COLO829 (cell line): ENCODE measurements at regions not wholly inside any gene's neighbourhood (a gene's known extent, or its start where the extent isn't known, plus 50 kb on each side); places are given as distances from the start of the nearest gene placed in this dataset.
"Not testable (repeated sequence)": the region's sequence is repeated elsewhere in the genome, so short reads cannot be mapped to it uniquely, and the experiment has no call there.

Experiments
- DNase-seq: peaks from one replicate; pipeline ENCODE4 v3.0.0; 2012; ENCODE audit warnings: low spot score

DNA sequence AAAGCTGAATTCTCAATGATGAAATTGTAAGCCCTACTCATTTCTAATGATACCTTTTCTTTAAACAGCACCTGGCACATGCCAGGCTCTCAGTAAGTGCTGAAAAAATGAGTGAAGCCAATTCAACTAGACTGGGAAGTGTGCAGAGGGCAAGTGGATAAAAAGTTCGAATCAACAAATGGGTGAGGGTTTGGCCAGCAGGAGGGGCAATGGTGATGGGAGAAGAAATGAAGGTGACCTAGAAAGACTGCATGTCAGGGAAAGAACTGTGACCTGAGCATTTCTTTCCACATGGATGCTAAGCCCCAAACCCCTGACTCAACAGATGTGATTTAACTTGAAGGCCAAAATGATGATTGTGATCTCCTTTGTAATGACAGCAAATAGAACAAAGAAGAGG, 54.6 kb downstream of the DKK1 start:
- no peak for DNase-seq

DNA sequence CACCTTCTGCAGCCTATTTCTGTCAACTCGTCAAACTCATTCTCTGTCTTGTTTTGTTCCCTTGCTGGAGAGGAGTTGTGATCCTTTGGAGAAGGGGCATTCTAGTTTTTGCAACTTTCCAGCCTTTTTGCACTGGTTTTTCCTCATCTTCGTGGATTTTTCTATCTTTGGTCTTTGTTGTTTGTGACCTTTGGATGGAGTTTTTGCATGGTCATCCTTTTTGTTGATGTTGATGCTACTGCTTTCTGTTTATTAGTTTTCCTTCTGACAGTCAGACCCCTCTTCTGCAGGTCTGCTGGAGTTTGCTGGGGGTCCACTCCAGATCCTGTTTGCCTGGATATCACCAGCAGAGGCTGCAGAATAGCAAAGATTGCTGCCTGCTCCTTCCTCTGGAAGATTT, 60.1 kb downstream of the DKK1 start:
- not testable (repeated sequence) for DNase-seq

DNA sequence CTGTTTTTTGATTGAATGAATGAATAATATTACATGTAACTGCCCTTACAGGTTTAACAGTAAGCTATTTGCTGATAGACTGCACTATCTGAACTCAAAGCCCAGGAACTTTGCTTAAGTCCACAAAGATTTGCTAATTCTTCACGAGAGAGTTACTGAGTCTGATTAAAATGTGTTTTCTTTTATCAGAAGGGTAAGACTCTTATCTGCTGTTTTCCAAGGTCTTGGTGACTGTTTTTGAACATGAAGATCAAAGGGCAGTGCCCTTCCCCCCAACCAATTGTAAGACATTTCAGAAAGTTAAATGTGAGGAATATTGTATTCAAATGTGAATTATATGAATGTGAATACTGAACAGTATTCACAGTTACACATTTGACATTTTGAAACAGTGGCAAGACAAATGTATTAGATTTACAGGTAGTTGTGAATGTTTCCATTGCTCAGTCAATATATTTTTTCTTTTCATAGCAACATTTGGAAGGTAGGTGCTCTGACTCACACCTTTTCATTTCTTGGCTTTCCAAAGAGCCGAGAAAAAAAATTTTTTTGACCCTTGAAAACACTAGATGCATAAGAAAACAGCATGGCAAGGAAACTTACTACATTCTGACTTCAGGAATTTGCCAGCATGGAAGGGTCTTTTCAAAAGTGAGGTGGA, 62.7 kb downstream of the DKK1 start:
- DNase-seq = no peak

DNA sequence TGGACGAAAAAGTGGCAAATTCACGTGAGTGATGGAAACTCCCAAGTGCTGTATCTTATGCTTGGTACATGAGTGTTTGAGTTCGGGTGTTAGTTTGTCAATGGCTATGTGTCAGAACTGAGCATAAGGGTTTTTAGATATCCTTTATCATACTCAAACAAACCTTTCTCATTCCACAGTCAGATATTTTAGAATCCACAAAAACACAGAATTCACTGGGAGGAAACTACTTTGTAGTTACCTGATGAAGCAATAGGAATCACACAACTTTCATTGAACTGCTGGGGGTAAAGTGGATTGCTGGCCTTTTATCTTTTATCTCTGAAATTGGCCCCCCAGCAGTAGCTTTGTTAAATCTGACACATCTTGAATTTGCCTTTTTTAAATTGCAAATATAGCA, 64.0 kb downstream of the DKK1 start:
- DNase-seq = no peak

DNA sequence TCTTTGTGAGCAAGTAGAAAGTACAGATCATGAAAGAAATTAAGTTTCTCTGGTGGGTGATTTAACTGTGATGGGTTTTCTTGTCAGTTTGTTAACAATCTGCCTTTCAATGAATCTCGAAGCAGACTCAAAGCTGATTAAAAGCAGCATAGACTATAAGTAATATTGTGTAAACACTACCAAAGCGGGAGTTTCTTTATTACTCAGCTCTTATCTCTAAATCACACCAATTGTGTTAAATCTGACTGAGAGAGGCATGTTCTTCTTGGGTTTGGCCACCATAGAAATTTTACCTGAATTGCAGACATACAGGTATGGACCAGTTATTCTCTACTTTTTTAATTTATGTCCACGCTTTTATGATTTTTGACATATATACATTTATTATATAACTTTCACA, 65.2 kb downstream of the DKK1 start:
- DNase-seq = no peak

DNA sequence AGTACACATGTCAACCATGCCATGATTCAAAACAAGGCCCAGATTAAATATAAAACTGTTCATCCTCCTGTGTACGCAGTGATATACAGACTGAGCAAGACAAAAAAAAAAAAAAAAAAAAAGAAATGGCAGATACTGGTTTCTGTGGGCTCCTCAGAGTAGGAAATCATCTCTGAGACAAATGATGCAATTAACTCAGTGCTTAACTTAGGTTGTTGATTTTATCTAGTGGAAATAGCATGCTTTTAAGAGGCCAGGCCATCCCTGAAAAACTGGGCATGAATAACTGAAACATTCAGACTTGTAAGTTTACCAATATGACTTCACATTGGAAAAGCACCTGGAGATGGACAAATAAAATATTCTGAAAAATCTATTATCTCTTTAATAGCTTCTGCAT, 69.0 kb downstream of the DKK1 start:
- DNase-seq = no peak

DNA sequence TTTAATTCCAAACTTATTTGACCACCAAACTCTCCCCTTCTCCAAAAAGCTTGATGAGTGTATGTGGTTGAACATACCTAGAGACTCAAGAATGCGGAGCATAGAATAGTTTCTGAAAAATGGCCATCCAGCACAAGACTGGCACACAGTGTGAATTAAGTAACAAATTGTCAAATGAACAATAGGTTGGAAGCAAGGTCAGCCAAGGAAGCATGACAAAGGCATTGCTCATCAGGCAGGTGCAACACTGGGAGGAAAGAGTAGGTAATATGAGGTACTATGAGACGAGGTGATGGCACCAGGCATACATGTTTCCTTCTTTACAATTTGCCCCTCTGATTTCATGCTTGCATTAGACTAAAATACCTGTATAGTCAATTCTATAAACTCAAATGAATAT, 73.7 kb downstream of the DKK1 start:
- no peak for DNase-seq

DNA sequence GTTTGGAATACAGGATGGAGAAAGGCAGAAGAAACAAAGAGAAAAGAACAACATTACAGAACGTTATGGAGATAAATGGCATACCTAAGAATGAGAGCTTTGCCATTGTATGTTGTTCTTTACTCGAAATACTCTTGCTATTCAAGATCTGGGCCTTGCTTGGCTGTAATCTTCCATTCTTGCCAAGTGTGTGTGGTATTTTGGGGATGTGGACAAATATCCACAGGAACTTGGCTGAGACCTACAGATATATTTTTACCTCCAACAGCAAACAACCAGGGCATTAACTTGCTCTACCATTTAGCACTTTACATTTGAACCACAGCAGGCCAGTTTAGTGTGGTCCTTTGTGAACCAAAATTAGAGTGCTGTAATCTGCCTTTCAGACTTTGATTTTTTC, 76.3 kb downstream of the DKK1 start:
- DNase-seq = no peak

DNA sequence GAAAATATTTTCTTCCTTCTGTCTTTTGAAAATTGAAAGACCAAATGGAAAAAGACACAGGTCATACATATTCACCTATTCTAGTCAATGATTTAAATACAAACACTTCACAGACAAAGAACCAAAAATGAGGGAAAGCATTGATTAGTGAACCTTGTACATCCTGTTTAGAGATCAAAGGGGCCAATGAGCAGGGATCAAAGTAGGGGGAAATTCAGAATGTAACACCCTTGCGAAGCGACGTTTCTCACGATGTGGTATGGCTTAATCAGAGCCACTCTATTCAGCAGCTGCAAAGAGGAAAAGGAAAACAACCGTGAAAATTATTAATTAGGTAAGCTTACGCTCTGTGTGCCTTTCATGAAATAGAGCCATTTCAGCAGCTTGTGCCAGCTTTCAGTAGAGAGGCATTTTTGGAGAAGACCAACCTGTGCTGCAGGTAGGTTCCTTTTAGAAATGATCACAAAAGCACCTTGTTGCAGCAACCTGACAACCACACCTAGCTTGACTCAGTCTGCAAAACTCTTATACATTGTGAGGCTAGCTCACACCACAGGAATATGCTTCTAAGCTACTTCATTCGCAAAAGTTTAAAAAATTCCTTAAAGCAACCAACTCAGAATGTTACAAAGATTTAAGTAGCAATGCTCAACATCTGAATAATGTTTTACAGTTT, 78.0 kb downstream of the DKK1 start:
- DNase-seq = no peak

DNA sequence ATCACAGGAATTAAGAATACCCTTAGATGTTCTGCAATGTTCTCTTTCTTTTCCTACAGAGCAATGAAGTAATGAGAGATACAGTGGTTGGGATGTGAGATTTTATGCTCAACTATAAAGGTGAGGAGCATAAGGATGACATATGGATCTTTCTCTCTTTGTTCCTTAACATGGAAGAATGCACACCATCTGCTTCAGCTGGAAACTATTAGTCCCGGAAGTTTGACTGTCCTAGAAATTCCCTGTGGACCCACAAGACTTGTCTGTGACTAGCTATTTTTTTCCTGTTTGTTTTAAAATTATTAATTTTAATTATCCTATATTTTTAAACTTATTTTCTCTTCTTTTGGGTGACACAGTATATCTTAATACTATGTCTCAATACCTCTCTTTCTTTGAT, 80.2 kb downstream of the DKK1 start:
- DNase-seq = no peak

DNA sequence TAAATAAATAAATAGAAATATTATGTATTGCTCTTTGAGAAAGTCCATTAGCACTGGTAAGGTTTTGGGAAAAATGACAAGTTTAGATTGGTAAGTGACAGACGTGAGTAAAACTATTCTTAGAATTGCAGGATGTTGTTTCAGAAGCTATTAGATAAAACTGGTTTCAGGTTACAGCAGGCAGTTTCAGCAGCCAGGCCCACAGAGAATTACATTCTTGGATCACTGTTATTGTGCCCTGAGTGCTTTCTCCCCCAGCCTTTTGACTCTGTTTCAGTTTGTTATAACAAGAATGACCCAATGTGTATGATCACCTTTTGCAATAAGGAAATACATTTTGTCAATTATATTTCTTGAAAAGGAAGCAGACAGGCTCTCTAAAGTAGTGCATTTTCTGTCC, 86.5 kb downstream of the DKK1 start:
- DNase-seq = no peak

DNA sequence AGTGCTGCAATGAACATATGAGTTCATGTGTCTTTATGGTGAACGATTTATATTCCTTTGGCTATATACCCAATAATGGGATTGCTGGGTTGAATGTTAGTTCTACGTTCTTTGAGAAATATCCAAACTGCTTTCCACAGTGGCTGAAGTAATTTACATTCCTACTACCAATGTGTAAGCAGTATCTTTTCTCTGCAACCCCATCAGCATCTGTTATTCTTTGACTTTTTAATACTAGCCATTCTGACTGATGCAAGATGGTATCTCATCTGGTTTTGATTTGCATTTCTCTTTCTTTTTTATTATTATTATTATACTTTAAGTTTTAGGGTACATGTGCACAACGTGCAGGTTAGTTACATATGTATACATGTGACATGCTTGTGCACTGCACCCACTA, 89.7 kb downstream of the DKK1 start:
- DNase-seq = not testable (repeated sequence)

DNA sequence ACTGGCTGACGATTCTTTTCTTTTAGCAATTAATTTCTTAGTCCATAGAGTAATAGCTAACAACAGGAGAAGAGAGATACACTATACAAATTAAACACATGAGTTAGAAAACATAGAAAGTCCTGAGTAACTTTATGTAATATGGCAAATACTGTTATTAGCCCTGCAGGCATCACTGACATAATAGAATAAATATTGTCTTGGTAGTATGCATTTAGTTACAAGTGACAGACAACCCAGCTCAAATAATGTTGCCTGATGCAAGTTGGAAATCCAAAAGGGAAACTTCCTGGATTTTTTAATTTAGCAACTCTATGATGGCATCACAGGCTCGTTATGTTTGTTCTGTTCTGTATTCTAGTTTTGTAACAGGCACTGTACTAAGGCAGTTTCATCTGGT, 95.1 kb downstream of the DKK1 start:
- DNase-seq = no peak

DNA sequence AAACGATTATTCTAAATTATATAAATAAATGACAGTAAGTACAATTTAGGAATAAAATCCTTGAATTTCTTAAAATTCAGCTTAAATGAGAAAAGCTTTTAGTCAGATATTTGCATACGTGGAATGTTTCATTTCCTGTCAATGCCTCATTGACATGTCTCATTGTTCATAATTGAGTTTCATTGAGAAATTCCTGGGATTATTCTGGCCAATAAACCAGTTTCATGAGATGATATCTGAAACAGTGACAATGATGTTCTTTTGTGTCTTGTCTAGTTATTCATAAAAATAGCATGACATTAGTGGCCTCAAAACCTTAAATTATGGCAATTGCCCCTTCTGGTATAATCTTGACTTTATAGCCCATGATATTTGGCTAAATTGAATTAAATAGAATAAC, 95.8 kb downstream of the DKK1 start:
- peak; percentile 26 for DNase-seq

DNA sequence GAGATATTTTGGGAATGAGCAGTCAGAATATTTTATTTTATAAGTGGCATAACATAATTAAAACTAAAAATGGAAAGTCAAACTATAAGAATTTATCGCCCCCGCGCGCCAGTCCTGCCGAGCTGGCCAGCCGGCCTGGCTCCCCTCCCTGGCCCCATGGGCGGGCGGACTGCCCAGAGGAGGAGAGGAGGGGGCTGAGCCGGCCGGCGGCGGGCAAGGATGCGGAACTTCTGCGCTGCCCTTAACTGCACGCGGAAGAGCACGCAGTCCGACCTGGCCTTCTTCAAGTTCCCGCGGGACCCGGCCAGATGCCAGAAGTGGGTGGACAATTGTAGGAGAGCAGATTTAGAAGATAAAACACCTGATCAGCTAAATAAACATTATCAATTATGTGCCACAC, 96.8 kb downstream of the DKK1 start:
- DNase-seq = no peak

DNA sequence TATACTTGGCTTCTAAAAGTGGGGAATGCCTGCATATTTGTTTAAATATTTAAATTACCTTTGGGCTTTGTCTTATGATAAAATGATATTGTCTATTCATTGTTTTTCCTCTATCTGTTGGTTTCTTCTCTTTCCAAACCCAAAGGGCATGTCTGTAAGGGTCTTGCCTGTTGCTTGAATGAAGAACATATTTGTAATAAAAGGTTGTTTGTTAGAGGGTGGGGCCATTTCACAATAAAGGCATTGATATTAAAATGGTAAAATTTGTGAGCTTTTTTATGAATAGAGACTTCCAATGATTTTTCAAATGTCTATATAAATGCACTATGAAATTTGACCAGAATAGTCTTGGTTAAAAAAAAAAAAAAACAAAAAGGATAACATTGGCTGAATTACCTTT, 105.2 kb downstream of the DKK1 start:
- no peak for DNase-seq

DNA sequence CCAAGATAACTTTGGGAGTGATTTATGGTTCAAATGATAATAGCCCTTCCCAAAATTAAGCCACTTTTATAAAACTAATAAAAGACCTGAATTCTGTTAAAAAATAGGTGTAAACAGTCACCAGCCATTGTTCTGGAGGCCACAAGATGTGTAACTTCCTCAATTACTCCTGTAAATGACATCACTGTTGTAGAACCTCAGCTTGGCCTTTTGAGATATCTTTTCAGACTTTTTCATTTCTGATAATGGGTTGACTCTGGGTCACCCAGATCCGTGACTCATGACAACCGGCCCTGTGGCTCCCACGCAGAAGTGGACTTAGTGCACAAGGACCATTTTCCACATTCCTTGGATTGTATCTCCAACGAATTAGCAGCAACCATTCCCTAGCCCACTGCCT, 106.6 kb downstream of the DKK1 start:
- DNase-seq = no peak

DNA sequence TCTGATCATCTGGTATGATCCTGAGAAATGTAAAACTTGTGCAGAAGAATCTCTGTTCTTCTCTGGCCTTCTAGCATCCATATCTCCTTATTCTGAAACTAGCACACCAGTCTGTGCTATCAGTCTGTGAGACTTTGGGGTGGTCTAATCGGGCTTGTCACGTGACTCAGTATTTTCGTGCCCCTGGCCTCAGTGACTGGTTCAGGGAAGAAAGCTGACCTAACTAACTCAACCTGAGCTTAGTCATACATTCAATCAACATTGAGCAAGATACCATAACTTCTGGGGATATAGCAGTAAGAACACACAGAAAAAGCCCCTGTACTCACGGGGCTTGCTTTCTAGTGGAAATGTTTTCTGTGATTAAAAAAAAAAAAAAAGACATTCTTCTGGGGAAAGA, 109.3 kb downstream of the DKK1 start:
- no peak for DNase-seq

DNA sequence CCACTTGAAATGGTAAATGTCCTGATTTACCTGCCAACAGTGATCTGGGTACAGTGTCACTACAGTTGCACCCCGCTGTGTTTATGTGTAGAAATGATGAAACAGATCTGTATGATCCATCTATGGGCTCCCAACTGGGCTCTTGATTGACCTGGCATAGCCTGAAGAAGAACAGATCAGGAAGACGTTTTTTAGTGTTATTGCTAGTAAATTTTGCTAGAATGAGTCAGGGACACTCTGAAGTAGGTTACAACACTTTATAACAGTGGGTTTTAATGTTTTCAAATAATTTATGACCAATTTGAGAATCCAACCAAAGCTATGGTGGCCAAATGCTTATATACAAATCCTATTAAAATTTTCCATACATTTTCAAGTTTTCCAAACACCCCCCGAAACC, 110.3 kb downstream of the DKK1 start:
- DNase-seq = no peak

DNA sequence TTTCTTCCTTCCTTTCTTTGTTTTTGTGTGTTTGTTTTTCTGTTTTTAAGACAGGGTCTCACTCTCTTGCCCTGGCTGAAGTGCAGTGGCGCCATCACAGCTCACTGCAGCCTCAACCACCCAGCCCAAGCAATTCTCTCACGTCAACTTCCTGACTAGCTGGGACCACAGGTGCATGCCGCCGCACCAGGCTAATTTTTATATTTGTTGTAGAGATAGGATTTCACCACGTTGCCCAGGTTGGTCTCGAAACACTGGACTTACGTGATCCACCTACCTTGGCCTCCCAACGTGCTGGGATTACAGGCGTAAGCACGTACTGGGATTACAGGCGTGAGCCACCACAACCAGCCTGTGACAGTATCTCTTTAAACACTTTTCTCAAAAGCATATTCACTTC, 120.7 kb downstream of the DKK1 start:
- no peak for DNase-seq

DNA sequence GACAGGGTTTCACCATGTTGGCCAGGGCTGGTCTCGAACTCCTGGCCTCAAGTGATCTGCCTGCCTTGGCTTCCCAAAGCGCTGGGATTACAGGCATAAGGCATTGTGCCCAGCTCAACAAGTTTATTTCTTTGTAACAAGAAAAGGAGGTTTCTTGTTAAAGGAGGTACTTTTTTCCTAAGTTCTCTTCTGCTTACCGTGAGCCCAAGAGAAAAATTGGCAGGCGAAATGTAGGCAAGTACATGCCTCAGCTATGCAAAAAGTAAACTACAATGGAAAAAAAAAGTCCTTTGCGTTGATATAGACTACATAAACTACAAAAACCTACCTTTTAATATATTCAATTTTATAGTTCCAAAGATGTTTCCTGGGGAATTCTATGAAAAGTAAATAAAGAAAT, 122.6 kb downstream of the DKK1 start:
- DNase-seq = no peak

DNA sequence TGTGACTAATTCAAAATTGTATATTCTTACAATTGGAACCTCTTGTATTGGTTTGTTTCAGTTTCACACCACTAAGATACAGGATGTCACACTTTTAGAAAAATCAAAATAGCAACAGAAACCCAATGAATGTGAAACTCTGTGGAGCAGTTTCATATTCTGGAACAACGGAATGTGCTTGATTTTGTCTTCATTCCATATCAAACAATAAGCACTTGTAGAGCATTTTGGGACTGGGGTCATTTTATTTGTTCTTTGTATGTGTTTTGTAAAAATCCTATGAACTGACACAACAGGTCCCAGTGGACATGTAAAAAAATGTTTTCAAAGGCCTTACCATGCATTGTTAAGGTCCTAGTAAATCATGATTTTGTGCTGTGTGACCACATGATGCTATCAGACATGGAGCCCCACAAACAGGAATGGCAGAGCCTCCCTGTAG, 123.1 kb downstream of the DKK1 start:
- DNase-seq = no peak

DNA sequence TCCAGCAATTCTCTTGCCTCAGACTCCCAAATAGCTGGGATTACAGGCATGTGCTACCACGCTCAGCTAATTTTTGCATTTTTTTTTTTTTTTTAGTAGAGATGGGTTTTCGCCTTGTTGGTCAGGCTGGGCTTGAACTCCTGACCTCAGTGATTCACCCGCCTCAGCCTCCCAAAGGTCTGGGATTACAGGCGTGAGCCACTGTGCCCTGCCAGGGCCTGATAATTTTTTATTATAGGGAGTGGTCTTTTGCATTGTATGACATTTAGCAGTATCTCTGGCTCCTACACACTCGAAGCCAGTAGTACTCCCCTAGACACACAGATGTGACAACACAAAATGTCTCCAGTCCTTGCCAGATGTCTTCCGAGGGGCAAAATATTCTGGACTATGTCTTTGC, 124.0 kb downstream of the DKK1 start:
- no peak for DNase-seq

DNA sequence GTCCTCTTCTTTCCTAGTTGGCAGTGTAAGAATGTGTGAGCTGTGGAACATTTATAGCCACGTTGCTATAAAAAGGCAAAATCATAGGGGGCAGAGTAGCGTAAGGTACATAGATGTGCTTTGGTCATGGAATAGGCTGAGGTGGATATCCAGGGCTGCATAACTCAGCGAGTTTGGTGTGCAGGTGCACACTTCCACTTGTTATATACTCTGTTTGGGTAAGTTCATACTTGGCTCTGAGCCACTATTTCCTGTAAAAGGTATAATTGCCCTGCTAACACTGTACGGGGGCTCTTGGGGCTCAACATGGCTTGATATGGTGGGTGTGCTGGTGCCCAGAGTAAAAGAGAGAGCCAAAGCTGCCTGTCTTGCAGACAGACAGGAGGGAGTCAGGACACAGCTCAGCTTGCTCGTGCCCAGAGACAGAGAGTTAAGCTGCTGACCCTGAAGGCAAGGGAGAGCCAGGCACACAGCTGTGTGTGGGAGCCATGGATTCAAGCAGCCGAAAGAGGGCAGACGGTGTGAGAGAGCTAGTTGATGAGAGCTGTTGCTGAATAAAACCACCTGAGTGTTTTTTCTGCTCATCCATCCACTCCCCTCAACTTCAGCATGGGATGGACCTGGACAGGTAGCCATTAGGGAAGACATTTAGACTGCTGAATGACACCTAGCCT, 126.7 kb downstream of the DKK1 start:
- no peak for DNase-seq
